ENCODE measurements at regions not wholly inside any gene's neighbourhood (a gene's known extent, or its start where the extent isn't known, plus 50 kb on each side); places are given as distances from the start of the nearest gene placed in this dataset.

DNA sequence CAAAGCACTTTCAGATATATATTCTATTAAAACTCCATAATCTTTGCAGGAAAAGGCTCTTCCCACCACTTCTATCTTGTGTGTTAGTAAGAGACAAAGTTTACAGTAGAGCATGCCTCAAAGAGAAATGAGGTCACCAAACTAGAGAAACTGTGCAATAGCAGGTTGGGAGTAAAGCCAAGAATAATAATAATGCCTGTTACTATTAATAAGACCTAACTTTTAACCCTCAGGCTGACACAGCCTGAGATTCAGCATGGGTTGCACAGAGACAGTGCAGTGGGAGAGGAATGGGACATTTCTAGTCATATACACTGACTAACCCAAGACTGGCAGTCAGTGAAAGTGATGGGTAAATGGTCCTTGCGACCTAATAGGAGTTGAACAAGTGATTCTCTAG is 320.2 kb upstream of the NFIA start:
- Histone ChIP-seq H3K27me3 (ENCODE audit: insufficient read depth, low read length, poor library complexity, severe bottlenecking) (no peaks in the 10 kb centered on the region), H3K27ac (ENCODE audit: low read depth, low read length) (no peak overlapping the region), H3K9me3 (ENCODE audit: low read length) (no peaks in the 10 kb centered on the region), H3K4me3 (ENCODE audit: low read length) (no peak overlapping the region), H3K36me3 (ENCODE audit: insufficient read depth, low read length) (no peaks in the 10 kb centered on the region), H3K4me1 (ENCODE audit: insufficient read depth, low read length) (no peaks in the 10 kb centered on the region)
- Mint-ChIP-seq H3K4me3 (no peak overlapping the region), H3K4me1 (no peaks in the 10 kb centered on the region), H3K9me3 (no peaks in the 10 kb centered on the region), H3K27ac (no peak overlapping the region), H3K27me3 (no peaks in the 10 kb centered on the region), H3K36me3 (no peaks in the 10 kb centered on the region)
- CTCF ChIA-PET, result no interaction called here
- no peak for DNase-seq
- POLR2A ChIA-PET, result no interaction called here

DNA sequence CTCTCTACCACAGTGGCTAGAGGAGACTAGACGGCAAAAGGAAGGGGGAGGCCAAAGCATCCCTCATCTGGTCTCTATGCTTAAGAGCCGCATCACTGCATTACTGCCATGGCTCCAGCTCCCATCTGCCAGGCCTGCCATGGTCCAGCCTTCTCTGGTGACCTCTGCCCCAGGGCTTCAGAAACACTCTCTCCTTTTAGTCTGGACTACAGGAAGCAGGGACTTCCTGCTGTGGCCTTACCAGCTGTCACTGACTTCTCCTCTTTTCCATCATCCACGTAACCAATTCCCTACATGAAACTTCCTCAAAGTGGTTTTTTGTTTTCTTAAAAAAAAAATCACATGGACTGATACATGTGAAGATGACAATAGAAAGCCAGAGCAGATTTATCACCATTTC is 323.1 kb upstream of the NFIA start:
- Histone ChIP-seq H3K27ac (ENCODE audit: low read depth, low read length) (no peak overlapping the region), H3K36me3 (ENCODE audit: insufficient read depth, low read length) (no peaks in the 10 kb centered on the region), H3K9me3 (ENCODE audit: low read length) (no peaks in the 10 kb centered on the region), H3K4me1 (ENCODE audit: insufficient read depth, low read length) (no peaks in the 10 kb centered on the region), H3K4me3 (ENCODE audit: low read length) (no peak overlapping the region), H3K27me3 (ENCODE audit: insufficient read depth, low read length, poor library complexity, severe bottlenecking) (no peaks in the 10 kb centered on the region)
- POLR2A ChIA-PET, result no interaction called here
- Mint-ChIP-seq H3K36me3 (no peaks in the 10 kb centered on the region), H3K4me3 (no peak overlapping the region), H3K27ac (no peak overlapping the region), H3K9me3 (no peaks in the 10 kb centered on the region), H3K27me3 (no peaks in the 10 kb centered on the region), H3K4me1 (no peaks in the 10 kb centered on the region)
- CTCF ChIA-PET, result no interaction called here
- no peak for DNase-seq

DNA sequence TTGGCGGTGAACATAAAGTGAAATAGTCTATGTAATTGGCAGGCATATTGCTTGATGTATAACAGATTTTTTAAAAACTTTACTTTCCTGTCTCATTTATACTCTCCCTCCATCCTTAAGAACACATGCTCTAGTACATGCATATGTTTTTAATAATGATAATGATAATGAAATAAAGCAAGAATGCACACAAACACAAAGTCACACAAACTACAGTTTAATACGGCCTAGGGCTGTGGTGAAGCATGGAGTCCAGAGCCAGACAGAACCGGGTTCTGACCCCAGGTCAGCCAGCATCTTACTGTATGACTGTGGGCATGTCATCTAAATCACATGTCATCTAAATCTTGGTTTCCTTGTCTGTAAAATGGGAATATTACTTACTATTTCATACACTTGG is 324.9 kb upstream of the NFIA start:
- H3K27ac Mint-ChIP-seq, result no peak overlapping the region
- Histone ChIP-seq H3K9me3 (ENCODE audit: low read length) (no peaks in the 10 kb centered on the region), H3K4me1 (ENCODE audit: insufficient read depth, low read length) (no peaks in the 10 kb centered on the region), H3K27ac (ENCODE audit: low read depth, low read length) (no peak overlapping the region), H3K27me3 (ENCODE audit: insufficient read depth, low read length, poor library complexity, severe bottlenecking) (no peaks in the 10 kb centered on the region), H3K36me3 (ENCODE audit: insufficient read depth, low read length) (no peaks in the 10 kb centered on the region), H3K4me3 (ENCODE audit: low read length) (no peak overlapping the region)
- no peaks in the 10 kb centered on the region for H3K9me3 Mint-ChIP-seq
- H3K36me3 Mint-ChIP-seq, result no peaks in the 10 kb centered on the region
- CTCF ChIA-PET, result no interaction called here
- H3K4me3 Mint-ChIP-seq, result no peak overlapping the region
- H3K4me1 Mint-ChIP-seq, result no peaks in the 10 kb centered on the region
- POLR2A ChIA-PET, result no interaction called here
- no peak for DNase-seq
- H3K27me3 Mint-ChIP-seq, result no peaks in the 10 kb centered on the region

DNA sequence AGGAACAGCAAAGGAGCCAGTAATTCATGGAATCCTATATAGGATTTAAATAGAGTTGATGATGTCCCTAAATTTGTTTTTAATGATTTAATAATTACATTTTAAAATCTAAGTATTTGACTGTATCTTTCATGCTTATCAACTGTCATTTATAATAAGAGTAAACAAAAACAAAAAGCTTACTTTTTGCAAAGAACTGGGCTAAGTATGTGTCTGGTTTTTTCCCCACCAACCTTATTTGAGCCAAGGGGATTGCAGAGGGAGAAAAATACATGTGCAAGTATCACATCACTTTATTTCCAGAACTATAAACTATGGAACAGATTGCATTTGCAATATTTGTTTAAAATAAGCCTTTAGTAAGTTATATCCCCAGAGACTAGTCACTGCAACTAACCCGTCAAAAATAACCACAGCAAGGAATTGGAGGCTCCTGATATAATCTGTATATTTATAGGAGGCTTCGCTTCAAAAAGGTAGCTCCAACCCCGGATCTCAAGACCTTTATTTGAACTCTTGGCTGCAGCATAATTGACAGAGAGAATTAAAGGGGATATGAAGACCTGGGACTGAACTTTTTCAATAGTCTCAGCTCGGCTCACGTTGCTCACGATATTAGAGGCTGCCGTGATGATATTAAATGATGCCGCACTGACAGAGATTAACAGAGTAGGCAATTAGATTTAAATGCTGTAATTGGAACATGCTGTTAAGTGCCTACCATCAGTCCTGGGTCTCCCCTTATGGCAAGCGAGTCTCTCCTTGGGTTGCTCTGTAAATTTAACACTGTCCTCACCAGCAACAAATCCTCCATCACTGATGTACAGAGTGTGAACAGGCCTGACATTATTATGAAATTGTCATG is 329.1 kb upstream of the NFIA start:
- no peaks in the 10 kb centered on the region for H3K9me3 Mint-ChIP-seq
- H3K36me3 ChIP-seq (ENCODE audit: insufficient read depth, low read length), result no peaks in the 10 kb centered on the region
- H3K27ac Mint-ChIP-seq, result no peak overlapping the region
- POLR2A ChIA-PET, result no interaction called here
- H3K36me3 Mint-ChIP-seq, result no peaks in the 10 kb centered on the region
- peaks cover 0 to 2% of the 10 kb centered on the region in 2 donors for H3K27me3 Mint-ChIP-seq
- H3K4me1 Mint-ChIP-seq, result no peaks in the 10 kb centered on the region
- CTCF ChIA-PET, result no interaction called here
- H3K9me3 ChIP-seq (ENCODE audit: low read length), result no peaks in the 10 kb centered on the region
- H3K4me3 ChIP-seq (ENCODE audit: low read length), result no peak overlapping the region
- H3K4me3 Mint-ChIP-seq, result no peak overlapping the region
- no peak for DNase-seq
- H3K4me1 ChIP-seq (ENCODE audit: insufficient read depth, low read length), result no peaks in the 10 kb centered on the region
- H3K27ac ChIP-seq (ENCODE audit: low read depth, low read length), result no peak overlapping the region
- no peaks in the 10 kb centered on the region for H3K27me3 ChIP-seq (ENCODE audit: insufficient read depth, low read length, poor library complexity, severe bottlenecking)

DNA sequence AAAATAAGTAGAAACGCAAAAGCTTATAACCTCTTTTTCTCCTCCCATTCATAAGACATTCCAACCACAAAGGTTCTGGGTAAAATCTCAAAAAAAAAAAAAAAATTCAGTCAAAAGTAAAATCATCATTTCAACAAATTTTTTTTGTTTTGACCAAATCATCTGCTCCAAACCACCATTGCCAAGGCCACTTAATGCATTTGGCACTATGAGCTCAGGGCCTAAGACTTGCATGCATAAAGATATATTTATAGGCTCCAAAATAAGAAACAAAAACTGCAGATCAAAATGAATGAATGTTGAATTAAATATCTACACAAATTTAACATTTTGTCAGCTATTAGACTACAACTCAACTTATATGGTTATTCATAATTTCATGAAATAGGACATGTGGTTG is 331.1 kb upstream of the NFIA start:
- H3K9me3 Mint-ChIP-seq, result no peaks in the 10 kb centered on the region
- no peaks in the 10 kb centered on the region for H3K36me3 ChIP-seq (ENCODE audit: insufficient read depth, low read length)
- H3K4me3 ChIP-seq (ENCODE audit: low read length), result no peak overlapping the region
- no peaks in the 10 kb centered on the region for H3K27me3 ChIP-seq (ENCODE audit: insufficient read depth, low read length, poor library complexity, severe bottlenecking)
- H3K36me3 Mint-ChIP-seq, result no peaks in the 10 kb centered on the region
- no peaks in the 10 kb centered on the region for H3K9me3 ChIP-seq (ENCODE audit: low read length)
- H3K27me3 Mint-ChIP-seq, result peaks cover 0 to 2% of the 10 kb centered on the region in 2 donors
- no peaks in the 10 kb centered on the region for H3K4me1 ChIP-seq (ENCODE audit: insufficient read depth, low read length)
- H3K27ac ChIP-seq (ENCODE audit: low read depth, low read length), result no peak overlapping the region
- CTCF ChIA-PET, result no interaction called here
- DNase-seq, result no peak
- H3K4me1 Mint-ChIP-seq, result no peaks in the 10 kb centered on the region
- H3K27ac Mint-ChIP-seq, result no peak overlapping the region
- H3K4me3 Mint-ChIP-seq, result no peak overlapping the region
- POLR2A ChIA-PET, result no interaction called here

DNA sequence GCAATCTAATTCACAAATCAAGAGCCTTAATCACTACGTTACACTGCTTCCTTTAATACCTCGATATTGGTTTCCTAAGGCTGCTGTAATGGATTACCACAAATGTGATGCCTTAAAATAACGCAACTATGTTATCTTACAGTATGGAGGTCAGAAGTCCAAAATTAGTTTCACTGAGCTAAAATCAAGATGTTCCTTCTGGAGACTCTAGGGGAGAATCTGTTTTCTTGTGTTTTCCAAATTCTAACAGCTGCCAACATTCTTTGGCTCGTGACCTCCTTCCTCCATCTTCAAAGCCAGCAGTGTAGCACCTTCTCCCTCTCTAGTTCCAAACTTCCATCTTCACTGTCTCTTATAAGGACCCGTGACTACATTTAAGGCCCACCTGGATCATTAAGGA is 335.0 kb upstream of the NFIA start:
- Histone ChIP-seq H3K4me1 (ENCODE audit: insufficient read depth, low read length) (no peaks in the 10 kb centered on the region), H3K4me3 (ENCODE audit: low read length) (no peak overlapping the region), H3K9me3 (ENCODE audit: low read length) (no peaks in the 10 kb centered on the region), H3K36me3 (ENCODE audit: insufficient read depth, low read length) (no peaks in the 10 kb centered on the region), H3K27ac (ENCODE audit: low read depth, low read length) (no peak overlapping the region), H3K27me3 (ENCODE audit: insufficient read depth, low read length, poor library complexity, severe bottlenecking) (no peaks in the 10 kb centered on the region)
- no peaks in the 10 kb centered on the region for H3K4me1 Mint-ChIP-seq
- peaks cover 0 to 2% of the 10 kb centered on the region in 2 donors for H3K27me3 Mint-ChIP-seq
- no peaks in the 10 kb centered on the region for H3K9me3 Mint-ChIP-seq
- no peak overlapping the region for H3K27ac Mint-ChIP-seq
- CTCF ChIA-PET, result no interaction called here
- no peaks in the 10 kb centered on the region for H3K36me3 Mint-ChIP-seq
- no peak for DNase-seq
- POLR2A ChIA-PET, result no interaction called here
- no peak overlapping the region for H3K4me3 Mint-ChIP-seq

DNA sequence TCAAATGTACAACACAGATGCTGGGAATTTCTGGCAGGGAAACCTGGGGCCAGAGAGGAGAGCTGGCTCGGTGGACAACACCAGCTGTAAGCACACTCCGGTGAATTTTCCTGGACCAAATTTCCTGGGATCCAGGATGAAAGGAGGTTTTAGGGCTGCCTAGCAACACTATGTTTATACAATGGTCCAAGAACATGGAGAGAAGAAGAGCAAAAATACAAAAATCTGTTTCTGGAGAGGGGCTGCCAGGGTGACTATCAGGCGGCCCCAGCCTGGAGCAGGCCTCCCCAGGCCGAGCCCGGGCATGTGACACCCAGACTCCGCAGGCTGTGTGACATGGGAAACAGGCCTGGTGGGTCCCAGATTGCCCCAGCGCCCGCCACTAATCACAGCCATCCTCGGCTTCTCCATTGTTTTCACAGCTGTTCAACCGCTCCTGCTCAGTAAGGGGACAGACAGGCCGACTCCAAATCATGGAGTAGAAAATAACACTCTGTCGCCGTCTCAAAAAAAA is 336.0 kb upstream of the NFIA start:
- no peak overlapping the region for H3K4me3 Mint-ChIP-seq
- no peaks in the 10 kb centered on the region for H3K4me1 ChIP-seq (ENCODE audit: insufficient read depth, low read length)
- no peak overlapping the region for H3K4me3 ChIP-seq (ENCODE audit: low read length)
- H3K4me1 Mint-ChIP-seq, result no peaks in the 10 kb centered on the region
- no peaks in the 10 kb centered on the region for H3K9me3 ChIP-seq (ENCODE audit: low read length)
- no peak overlapping the region for H3K27ac Mint-ChIP-seq
- ChIA-PET POLR2A (no interaction called here), CTCF (no interaction called here)
- no peak overlapping the region for H3K27ac ChIP-seq (ENCODE audit: low read depth, low read length)
- no peaks in the 10 kb centered on the region for H3K36me3 ChIP-seq (ENCODE audit: insufficient read depth, low read length)
- no peaks in the 10 kb centered on the region for H3K36me3 Mint-ChIP-seq
- no peaks in the 10 kb centered on the region for H3K9me3 Mint-ChIP-seq
- DNase-seq, result no peak
- H3K27me3 ChIP-seq (ENCODE audit: insufficient read depth, low read length, poor library complexity, severe bottlenecking), result no peaks in the 10 kb centered on the region
- H3K27me3 Mint-ChIP-seq, result peaks cover 0 to 2% of the 10 kb centered on the region in 2 donors

DNA sequence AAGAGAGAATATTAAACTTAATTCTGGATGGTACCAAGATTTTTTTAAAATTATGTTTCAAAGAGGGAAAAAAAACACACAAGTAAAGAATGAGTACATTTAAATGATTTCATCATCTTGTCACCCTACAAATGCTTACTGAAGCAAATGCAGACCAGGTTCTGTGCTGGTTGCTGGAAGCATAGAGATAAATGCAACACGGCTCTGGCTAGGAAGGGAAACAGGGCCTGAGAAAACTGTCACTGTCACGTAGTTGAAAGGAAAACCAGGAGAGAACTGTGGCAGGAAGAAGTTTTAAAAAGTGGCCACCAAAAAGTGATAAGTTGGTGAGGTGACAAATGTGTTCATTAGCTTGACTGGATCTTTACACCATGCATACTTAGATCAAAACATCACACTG is 336.9 kb upstream of the NFIA start:
- Mint-ChIP-seq H3K4me1 (no peaks in the 10 kb centered on the region), H3K4me3 (no peak overlapping the region), H3K9me3 (no peaks in the 10 kb centered on the region), H3K27ac (no peak overlapping the region), H3K27me3 (no peaks in the 10 kb centered on the region), H3K36me3 (no peaks in the 10 kb centered on the region)
- Histone ChIP-seq H3K9me3 (ENCODE audit: low read length) (no peaks in the 10 kb centered on the region), H3K4me1 (ENCODE audit: insufficient read depth, low read length) (no peaks in the 10 kb centered on the region), H3K36me3 (ENCODE audit: insufficient read depth, low read length) (no peaks in the 10 kb centered on the region), H3K27me3 (ENCODE audit: insufficient read depth, low read length, poor library complexity, severe bottlenecking) (no peaks in the 10 kb centered on the region), H3K4me3 (ENCODE audit: low read length) (no peak overlapping the region), H3K27ac (ENCODE audit: low read depth, low read length) (no peak overlapping the region)
- no peak for DNase-seq
- ChIA-PET CTCF (no interaction called here), POLR2A (no interaction called here)

Measured in CD8-positive, alpha-beta memory T cell (primary cell).